AG04449 (cell line): ENCODE measurements at regions not wholly inside any gene's neighbourhood (a gene's known extent, or its start where the extent isn't known, plus 50 kb on each side); places are given as distances from the start of the nearest gene placed in this dataset.

ENCODE experiments used
- CTCF ChIA-PET: fragments of 350-600 bp; formaldehyde crosslinking; extraction: SDS; loops from one replicate; lab custom pipeline; 2021; ENCODE audit warnings: antibody characterized with exemption; lab: Yijun Ruan, JAX
- POLR2A ChIA-PET: fragments of 400-600, 350-600 bp; formaldehyde crosslinking; extraction: SDS; loops from one replicate; lab custom pipeline; 2020; ENCODE audit warnings: antibody characterized with exemption, inconsistent platforms; lab: Yijun Ruan, JAX
- DNase-seq: peaks from one replicate; pipeline ENCODE4 v3.0.0-alpha.2; 2010; ENCODE audit warnings: low read depth, low spot score
- H3K4me3 ChIP-seq: 2 replicates; pipeline ENCODE4 v1.5.1; 2011; ENCODE audit warnings: low read depth, mild to moderate bottlenecking, control low read depth, low read length
- CTCF ChIP-seq: IDR thresholded peaks from one replicate; pipeline ENCODE4 v1.5.1; 2011; ENCODE audit warnings: mild to moderate bottlenecking, moderate library complexity, low read length, control low read depth, inconsistent platforms; ENCODE audit not compliant: insufficient read depth; ENCODE audit errors: missing control alignments

- DNase-seq, result no peak
- ChIA-PET POLR2A (no interaction called here), CTCF (no interaction called here)
- no peak for TF ChIP-seq CTCF
- no peak overlapping the region for H3K4me3 ChIP-seq
Measured at GRCh38 chr1:83067954-83068353, 931.0 kb downstream of the TTLL7 start.

- TF ChIP-seq CTCF, result no peak
- CTCF ChIA-PET, result no interaction called here
- no peak for DNase-seq
- no peak overlapping the region for H3K4me3 ChIP-seq
- POLR2A ChIA-PET, result no interaction called here
Measured at GRCh38 chr1:83065952-83066727, 932.8 kb downstream of the TTLL7 start.

- no peak for DNase-seq
- ChIA-PET POLR2A (no interaction called here), CTCF (no interaction called here)
- no peak overlapping the region for H3K4me3 ChIP-seq
- no peak for TF ChIP-seq CTCF
Measured at GRCh38 chr1:83064589-83065242, 934.2 kb downstream of the TTLL7 start.

- H3K4me3 ChIP-seq, result no peak overlapping the region
- POLR2A ChIA-PET, result no interaction called here
- CTCF ChIA-PET, result no interaction called here
- no peak for TF ChIP-seq CTCF
- DNase-seq, result no peak
Measured at GRCh38 chr1:83060651-83061390, 938.1 kb downstream of the TTLL7 start.

GRCh38 chr1:83060221-83060620 is 938.7 kb downstream of the TTLL7 start:
- no peak overlapping the region for H3K4me3 ChIP-seq
- DNase-seq, result no peak
- TF ChIP-seq CTCF, result no peak
- ChIA-PET POLR2A (no interaction called here), CTCF (no interaction called here)

GRCh38 chr1:83058327-83058726 is 940.6 kb downstream of the TTLL7 start:
- POLR2A ChIA-PET, result no interaction called here
- no peak overlapping the region for H3K4me3 ChIP-seq
- CTCF ChIA-PET, result no interaction called here
- no peak for DNase-seq
- TF ChIP-seq CTCF, result no peak
